Lower lobe of right lung (tissue), 2 donors: ENCODE measurements at regions not wholly inside any gene's neighbourhood (a gene's known extent, or its start where the extent isn't known, plus 50 kb on each side); places are given as distances from the start of the nearest gene placed in this dataset.

Experiments used
- ATAC-seq, 2 donors: fragments of 200-7000 bp; cut with Tn5 transposase; one replicate each; pipeline ENCODE4 v1.9.1; 2020 to 2022; ENCODE audit warnings: mild to moderate bottlenecking in 2 of 2, moderate library complexity in 2 of 2
- DNase-seq: peaks from one replicate; pipeline ENCODE4 v3.0.0-alpha.2; 2020
- H3K27ac ChIP-seq: fragments of 200-600 bp; one replicate; pipeline ENCODE4 v1.8.0; 2022
- H3K27me3 ChIP-seq: fragments of 200-600 bp; one replicate; pipeline ENCODE4 v1.8.0; 2022; ENCODE audit warnings: low read depth
- H3K36me3 ChIP-seq: fragments of 200-600 bp; one replicate; pipeline ENCODE4 v1.8.0; 2022; ENCODE audit warnings: mild to moderate bottlenecking
- H3K4me1 ChIP-seq: fragments of 200-600 bp; one replicate; pipeline ENCODE4 v1.8.0; 2022
- H3K4me3 ChIP-seq: fragments of 200-600 bp; one replicate; pipeline ENCODE4 v1.8.0; 2022; ENCODE audit warnings: mild to moderate bottlenecking
- H3K9me3 ChIP-seq: fragments of 200-600 bp; one replicate; pipeline ENCODE4 v1.8.0; 2022
- CTCF ChIP-seq: fragments of 200-600 bp; IDR thresholded peaks from one replicate; pipeline ENCODE4 v1.8.0; 2022; ENCODE audit warnings: antibody characterized with exemption, mild to moderate bottlenecking
- intact Hi-C: fragments of 100-400 bp; cut with DNase I; formaldehyde crosslinking; loops from one replicate; pipeline ENCODE4 v1.11.0; 2022
- donor health status: DM: no; HTN: yes; CAD: no; lungs with severe emphysema.

- no peak for TF ChIP-seq CTCF
These were observed 117.1 kb downstream of the TFPI2 start for GRCh38 chr7:93773446-93773845.

GRCh38 chr7:93765475-93765874 is 125.1 kb downstream of the TFPI2 start:
- Histone ChIP-seq H3K36me3 (no peaks in the 10 kb centered on the region), H3K27ac (no peak overlapping the region), H3K9me3 (no peaks in the 10 kb centered on the region), H3K4me1 (no peaks in the 10 kb centered on the region), H3K27me3 (no peaks in the 10 kb centered on the region), H3K4me3 (no peak overlapping the region)
- ATAC-seq (no peak), DNase-seq (no peak)
- TF ChIP-seq CTCF: no peak
- intact Hi-C loops: no loop called here

More at GRCh38 chr7:93773446-93773845, 117.1 kb downstream of the TFPI2 start:
- Histone ChIP-seq H3K9me3 (no peaks in the 10 kb centered on the region), H3K27ac (no peak overlapping the region), H3K4me1 (no peaks in the 10 kb centered on the region), H3K36me3 (no peaks in the 10 kb centered on the region), H3K27me3 (no peaks in the 10 kb centered on the region), H3K4me3 (no peak overlapping the region)
- intact Hi-C loops: no loop called here
- ATAC-seq: no peak
- no peak for DNase-seq

GRCh38 chr7:93758631-93759030 is 131.9 kb downstream of the TFPI2 start:
- intact Hi-C loops: no loop called here
- no peak for ATAC-seq
- no peak for TF ChIP-seq CTCF

GRCh38 chr7:93757426-93757825 is 133.1 kb downstream of the TFPI2 start:
- Histone ChIP-seq H3K4me3 (no peak overlapping the region), H3K27ac (no peak overlapping the region), H3K36me3 (no peaks in the 10 kb centered on the region), H3K27me3 (no peaks in the 10 kb centered on the region), H3K4me1 (no peaks in the 10 kb centered on the region), H3K9me3 (no peaks in the 10 kb centered on the region)
- DNase-seq (no peak), ATAC-seq (no peak)
- TF ChIP-seq CTCF: no peak
- intact Hi-C loops: no loop called here

More at GRCh38 chr7:93758631-93759030, 131.9 kb downstream of the TFPI2 start:
- Histone ChIP-seq H3K4me3 (no peak overlapping the region), H3K9me3 (no peaks in the 10 kb centered on the region), H3K27me3 (no peaks in the 10 kb centered on the region), H3K27ac (no peak overlapping the region), H3K4me1 (no peaks in the 10 kb centered on the region), H3K36me3 (no peaks in the 10 kb centered on the region)
- DNase-seq: no peak

GRCh38 chr7:93756890-93757289 is 133.7 kb downstream of the TFPI2 start:
- DNase-seq (no peak), ATAC-seq (no peak)
- intact Hi-C loops: no loop called here
- H3K36me3 ChIP-seq: no peaks in the 10 kb centered on the region
- no peaks in the 10 kb centered on the region for H3K4me1 ChIP-seq
- H3K27me3 ChIP-seq: no peaks in the 10 kb centered on the region
- TF ChIP-seq CTCF: no peak
- H3K4me3 ChIP-seq: no peak overlapping the region
- H3K9me3 ChIP-seq: no peaks in the 10 kb centered on the region
- H3K27ac ChIP-seq: no peak overlapping the region

- H3K36me3 ChIP-seq: no peaks in the 10 kb centered on the region
- no peaks in the 10 kb centered on the region for H3K27me3 ChIP-seq
- TF ChIP-seq CTCF: no peak
- no peak overlapping the region for H3K4me3 ChIP-seq
- no peaks in the 10 kb centered on the region for H3K9me3 ChIP-seq
- ATAC-seq: no peak
- H3K4me1 ChIP-seq: no peaks in the 10 kb centered on the region
- DNase-seq: no peak
- intact Hi-C loops: no loop called here
- H3K27ac ChIP-seq: no peak overlapping the region
These were observed 139.1 kb downstream of the TFPI2 start for GRCh38 chr7:93751421-93751820.
